HG03108 (cell line): ENCODE measurements at regions not wholly inside any gene's neighbourhood (a gene's known extent, or its start where the extent isn't known, plus 50 kb on each side); places are given as distances from the start of the nearest gene placed in this dataset.

Experiments used
- ATAC-seq: cut with Tn5 transposase; IDR thresholded peaks from one replicate; pipeline ENCODE4 v1.9.1; 2021; ENCODE audit warnings: moderate library complexity; ENCODE audit not compliant: unreplicated experiment

DNA sequence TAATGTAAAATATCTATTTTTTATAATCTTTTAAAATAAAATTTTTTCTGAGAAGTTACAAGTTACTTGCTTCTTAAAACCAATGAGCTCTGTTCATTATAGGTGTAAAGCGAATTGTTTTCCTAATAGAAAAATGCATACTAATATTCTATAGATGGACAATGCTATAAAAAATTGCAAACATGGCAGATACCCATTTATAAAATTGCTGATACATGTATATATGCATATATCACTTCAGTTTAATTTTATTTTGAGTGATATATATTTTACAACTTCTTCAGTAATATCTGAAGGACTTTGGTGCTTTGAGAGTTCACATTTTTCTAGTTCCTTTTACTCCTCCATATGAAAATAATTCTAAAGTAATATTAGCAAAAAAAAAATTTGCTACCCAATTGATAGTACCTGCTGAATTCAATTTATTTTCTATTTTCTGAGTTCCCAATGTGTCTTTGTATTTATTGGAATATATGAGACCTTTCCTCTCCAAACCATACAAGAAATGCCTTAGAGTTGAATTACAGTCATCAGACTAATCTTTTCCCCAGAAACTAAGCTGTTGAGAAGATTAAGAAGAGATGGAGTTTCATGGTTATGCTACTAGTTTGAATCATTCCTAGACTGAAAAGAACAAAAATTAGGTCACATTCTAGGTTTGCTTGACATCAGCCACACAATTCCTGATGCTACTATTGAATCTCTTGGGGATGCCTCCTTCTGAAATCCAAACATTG lies 1937.5 kb upstream of the SEL1L start:
- ATAC-seq: no peak

DNA sequence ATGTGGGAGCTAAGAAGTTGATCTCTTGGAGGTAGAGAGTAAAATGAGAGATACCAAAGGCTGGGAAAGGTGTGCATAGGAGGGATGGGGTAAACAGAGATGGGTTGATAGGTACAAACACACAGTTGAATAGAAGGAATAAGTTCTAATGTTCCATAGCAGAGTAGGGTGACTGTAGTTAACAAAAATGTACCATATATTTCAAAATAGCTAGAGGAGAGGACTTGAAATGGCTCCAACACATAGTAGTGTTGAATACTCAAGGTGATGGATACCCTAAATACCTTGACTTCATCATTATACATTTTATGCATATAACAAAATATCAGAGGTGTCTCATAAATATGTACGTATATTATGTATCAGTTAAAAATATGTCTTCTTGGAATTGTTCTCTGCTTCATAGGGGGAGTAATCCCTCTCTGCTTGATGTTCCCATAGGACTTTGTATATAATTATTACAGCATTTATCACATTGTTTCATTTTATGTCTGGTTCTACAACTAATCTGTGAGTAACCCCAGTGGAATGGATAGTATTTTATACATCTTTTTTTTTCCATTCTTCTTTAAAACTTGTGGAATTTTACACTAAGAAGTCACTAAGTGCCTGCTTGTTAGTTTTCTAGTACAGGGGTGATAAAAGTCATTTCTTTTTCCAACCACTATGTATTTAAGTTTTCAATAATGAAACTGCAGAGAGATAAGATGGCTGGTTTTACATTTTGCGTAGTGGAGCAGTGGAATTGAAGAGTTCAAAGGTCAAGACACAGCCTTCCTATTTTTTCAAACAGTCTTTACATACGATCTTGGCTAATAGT lies 1940.0 kb upstream of the SEL1L start:
- no peak for ATAC-seq

DNA sequence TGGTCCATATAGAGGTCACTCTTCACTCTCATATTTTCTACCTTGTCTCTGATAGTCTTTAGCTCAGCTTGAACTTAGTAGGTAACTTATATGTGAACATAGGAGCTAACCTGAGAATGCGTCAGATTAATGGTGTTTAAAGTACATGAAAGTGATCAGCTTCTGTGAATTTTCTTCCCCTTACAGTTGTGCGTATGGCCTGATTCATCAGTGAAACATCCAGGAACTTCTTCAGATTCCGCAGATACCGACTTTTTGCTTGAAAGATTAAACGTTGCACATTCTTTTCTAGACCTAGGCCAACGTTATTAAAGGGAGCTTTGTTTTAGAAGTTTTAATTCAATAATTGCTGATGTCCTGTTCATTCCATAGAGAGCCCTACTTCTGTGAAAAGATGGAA lies 1945.1 kb upstream of the SEL1L start:
- ATAC-seq: no peak

DNA sequence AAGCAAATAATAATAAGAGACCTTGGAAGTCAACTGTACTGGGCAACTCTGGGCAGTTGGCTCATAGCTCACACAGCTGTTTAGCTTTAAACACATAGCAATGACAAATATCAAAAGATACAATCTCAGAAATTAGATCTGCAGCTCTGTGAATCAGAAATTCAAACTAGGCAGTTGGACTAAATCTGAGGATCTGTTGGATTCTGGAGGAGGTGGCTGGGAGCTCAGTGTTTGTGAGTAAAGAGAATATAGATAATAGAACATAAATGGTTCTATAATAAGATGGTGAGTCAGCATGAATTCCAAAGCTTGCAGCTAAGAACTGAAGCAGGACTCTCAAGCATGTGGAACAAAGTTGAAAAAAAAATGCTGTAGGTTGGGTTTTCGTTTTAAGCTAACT lies 1949.4 kb upstream of the SEL1L start:
- ATAC-seq: no peak

DNA sequence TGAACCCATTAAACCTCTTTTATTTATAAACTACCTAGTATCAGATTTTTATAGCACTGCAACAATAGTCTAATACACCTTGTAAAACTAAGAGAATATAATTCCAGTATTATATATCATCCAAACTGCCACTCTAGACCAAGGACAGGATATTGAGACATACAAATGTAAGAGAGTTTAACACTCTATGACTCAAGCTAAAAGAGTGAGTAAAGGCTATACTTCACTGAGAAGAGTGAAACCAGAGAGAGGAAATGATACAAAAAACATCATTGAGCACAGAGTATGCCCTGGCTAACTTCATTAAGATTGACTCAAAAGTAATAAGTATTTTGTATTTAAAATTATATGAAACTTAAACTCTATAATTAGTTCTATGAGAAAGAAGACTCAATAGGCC lies 1951.9 kb upstream of the SEL1L start:
- ATAC-seq: no peak

DNA sequence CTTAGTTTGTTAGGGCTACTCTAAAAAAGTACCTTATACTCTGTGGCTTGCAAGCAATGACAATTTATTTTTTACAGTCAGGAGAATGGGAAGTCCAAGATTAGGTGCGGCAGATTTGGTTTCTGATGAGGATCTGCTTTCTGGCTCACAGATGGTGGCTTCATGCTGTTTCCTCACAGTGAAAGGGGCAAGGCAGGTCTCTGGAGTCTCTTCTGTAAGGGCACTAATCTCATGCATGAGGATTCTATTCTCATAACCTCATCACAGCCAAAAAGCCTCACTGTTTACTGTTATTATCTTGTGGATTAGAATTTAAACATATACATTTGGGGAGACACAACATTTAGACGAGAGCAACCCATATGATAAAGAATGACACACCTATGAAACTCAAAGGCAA lies 1957.4 kb upstream of the SEL1L start:
- ATAC-seq: no peak

DNA sequence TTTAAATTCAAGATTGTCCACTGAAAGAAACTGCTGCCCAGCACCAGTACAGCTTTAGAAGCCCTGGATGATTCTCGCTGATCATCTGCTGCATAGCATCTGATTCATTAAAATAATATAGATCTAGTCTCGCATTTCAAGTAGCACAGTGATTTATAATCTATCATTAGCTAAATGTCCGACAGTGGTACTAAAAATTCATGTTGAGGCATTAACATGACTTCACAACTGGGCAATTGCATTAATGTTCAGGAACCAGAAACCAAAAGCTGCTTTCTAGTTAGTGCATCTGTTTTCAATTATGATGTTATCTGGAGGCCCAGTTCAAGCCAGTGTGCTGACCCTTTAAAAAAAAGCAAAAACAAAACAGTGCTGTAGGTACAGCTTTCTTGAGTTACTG lies 1987.2 kb upstream of the SEL1L start:
- no peak for ATAC-seq

DNA sequence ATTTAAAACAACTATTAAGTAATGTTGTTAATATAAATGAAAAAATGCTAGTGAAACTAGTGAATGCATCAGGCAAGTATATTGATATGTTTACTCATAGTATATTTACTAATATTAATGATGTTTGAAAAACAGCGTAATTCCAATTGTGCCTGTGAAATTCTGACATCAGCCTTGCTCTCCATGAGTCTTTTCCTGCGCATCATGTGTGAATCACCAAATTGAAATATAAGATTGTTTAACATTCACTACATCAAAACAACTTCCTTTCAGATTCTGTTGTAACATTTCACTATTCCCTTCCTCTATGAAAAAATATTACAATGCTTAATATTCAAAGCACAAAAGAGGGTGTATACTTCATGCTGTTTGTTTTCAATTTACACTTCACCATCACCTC lies 1995.9 kb upstream of the SEL1L start:
- ATAC-seq: no peak

DNA sequence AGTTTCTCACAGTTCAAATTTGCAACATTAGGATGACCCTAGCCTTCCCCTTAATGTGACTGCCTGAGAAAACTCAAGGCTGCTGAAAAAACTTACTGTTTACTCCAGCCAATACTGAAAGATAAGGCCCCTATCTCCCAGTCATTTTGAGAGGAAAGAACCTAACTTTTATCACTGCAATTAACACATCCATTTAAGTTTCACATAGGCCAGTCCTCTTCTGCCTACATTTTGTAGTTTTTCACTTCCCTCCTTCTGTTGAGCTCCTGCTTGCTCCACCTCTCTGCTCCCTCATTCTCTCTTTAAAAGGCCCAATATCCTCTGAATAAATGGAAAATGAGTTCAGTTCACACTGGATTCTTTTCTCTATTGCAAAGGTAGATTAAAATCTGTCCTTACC lies 1996.2 kb upstream of the FLRT2 start:
- no peak for ATAC-seq

DNA sequence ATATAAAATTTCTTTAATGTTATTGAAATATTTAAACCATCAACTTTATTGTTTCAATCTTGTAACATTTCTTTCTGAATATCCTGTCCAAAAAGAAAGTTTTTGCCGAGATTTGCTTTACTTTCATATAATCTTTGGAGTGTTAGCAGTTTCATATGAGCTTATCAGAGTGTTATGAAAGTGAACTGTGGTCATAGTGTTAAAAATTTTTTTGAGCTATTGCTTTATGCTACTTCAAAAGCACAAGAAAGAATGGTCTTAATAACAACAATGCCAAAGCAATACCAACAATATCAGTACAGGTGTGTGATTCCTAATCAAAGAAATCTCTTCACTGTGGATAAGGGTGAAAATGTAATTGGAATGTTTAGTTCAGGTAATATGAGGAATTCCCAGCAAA lies 1994.9 kb upstream of the FLRT2 start:
- no peak for ATAC-seq

DNA sequence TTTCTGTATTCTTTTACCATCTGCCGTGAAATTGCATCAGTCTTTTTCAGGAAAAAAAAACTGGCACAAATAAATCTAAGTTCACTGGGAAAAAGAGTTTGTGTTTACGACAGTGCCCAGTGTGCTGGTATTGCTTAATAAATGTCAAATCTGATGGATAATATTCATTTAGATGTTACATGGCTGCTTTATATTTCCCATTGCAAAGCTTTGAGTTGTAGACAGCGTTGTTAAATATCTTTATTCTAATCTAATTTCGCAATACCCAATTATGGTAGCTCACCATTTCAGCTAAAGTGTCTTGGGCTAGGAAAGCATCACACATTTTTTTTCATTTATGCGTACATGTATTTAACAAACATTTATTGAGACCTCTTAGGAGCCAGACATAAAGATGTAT lies 1994.5 kb upstream of the FLRT2 start:
- no peak for ATAC-seq

DNA sequence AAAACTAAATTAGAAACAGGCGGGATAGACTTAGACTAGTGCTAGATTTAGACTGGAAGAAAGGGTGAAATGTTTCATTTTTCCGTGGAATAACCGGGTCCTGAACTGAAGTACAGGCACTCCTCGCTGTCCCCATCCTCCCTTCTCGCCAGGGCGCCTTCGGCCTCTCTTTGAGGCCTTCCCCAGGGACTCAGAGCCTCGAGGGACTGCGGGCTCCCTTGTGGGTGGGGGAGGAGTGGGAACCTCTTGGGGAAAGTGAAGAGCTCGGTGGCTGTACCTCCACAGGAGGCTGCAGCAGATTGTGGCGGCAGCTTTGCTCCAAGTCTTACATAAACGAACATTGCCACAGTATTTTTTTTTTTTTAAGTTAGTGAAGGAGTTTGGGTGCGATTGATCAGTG lies 1988.8 kb upstream of the FLRT2 start:
- ATAC-seq: no peak

DNA sequence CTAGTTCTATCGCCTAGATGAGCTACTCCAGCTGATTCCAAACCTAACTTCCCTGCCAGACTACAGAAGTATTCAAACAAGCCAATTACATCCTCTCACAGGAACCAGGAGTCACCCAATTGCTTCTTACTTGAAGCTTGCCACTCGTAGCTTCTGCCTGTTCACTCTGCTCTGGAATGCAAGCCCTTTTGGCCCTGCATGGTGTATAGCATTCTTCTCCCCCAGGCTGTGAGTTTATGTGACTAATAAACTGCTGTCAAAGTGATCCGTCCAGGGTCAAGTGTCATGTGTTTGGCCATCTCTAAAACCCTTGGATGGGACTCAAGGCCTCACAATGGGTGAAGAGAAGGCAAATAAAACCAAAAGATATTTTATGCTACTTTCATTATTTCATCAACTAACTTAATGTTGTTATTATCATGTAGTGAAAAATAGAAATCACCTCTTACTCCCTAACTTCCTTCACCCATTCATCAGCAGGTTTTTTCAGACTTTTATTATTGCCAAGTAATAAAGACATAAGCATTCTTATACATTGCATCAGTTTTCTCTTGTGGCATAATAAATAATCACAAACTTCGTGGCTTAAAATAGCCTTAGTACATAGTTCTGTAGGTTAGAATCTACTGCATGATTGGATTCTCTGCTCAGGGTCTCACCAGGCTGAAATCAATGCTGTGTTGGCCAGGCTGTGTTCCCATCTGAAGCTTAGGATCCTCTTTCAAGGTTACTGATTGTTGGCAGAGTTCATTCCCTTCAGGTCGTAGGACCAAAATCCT lies 1981.7 kb upstream of the FLRT2 start:
- no peak for ATAC-seq

DNA sequence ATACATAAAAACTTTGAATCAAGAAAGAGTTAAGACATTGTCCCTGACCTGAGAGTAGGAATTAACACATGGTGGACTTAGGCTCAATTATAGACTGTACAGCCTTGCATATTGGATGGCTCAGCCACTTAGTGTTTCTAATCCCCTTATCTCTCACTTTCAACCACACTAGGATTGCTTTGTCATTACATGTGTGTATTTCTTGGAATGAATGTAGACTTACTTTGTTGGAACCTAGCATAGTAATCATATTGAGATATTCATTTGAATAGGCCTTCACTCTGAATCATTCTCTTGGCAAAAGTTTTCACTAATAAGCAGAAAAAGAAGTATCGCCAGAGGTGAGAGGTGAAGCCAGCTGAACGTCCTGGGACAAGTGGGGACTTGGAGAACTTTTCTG lies 1973.9 kb upstream of the FLRT2 start:
- no peak for ATAC-seq

DNA sequence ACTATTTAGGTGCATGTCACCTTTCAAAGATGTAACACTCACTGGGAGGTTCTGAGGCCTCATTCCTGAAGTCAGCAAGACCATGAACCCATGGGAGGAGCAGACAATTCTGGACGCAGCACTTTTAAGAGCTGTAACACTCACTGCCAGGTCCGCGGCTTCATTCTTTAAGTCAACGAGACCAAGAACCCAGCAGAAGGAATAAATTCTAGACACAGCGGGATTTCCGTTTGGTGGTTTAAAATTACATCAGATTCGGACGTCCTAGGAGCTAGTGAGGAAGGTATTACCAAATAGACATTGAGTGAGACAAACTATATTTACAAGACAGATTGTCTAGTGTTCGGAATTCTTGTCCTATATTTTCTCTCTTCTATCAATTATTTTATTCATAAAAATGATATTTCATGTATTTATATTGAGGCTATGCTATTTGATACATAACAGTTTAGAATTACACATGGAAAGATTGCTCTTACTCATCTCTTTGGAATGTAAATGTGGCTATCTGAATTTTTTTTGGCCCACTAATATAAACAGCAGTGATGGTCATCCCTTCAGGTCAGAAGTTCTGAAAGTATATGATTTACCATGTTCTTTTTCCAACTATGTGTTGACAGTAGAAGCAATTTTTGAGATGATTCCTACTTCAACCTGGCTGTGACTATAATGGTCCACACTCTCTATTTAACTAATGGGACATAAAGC lies 1973.0 kb upstream of the FLRT2 start:
- no peak for ATAC-seq

DNA sequence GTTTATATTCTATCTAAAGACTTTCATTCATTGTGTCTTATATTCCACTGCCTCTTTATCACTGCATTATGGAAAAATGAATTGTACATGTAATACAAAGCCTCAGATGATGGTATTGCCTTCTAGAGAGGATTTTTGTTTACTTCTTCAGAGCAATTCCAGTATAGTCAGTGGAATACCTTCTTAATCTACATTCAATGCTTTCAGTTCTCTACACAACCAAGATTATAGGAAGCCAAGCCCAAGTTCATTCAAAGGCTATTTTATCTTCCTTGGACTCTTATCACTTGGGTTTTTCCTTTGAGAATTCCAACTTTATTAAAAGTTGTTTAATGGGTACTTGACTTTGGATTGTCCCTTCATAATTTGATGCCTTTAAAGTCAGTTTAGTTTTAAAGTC lies 1971.0 kb upstream of the FLRT2 start:
- no peak for ATAC-seq

DNA sequence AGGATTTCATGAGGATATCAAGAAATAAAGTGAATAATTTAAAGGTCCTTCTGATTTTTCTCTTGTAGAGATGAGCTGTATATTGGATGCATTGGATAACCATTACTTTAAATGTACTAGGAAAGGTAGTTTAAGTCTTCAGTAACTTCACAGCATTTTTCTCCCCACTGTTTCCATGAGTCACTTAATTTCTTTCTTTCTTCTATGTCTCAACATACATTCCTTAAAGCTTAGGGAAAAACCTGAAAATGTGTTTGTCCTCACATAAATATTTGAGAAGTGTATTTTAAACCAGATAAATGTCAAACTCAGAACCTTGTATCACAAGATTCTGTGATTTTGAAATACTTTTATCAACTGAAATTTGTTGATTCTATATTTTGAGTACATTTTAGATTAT lies 1970.2 kb upstream of the FLRT2 start:
- no peak for ATAC-seq

DNA sequence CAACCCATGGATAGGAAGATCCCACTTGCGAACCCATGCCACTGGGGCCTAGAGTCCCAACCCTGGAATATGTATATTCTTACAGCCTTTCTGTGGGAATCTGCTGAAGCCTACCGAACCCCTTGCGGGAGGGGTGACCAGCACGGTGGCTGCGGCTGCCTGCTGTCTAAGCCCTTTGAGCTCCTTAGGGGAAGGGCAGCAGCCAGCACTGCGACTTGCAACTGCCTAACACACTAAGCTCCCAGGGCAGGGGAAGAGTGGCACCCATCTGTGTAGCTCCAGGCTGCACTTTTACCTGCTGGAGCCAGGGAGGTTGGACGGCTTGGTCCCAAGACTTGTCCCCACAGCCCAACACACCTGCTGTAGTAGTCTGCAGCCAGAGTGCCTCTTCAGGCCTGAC lies 1968.7 kb upstream of the FLRT2 start:
- ATAC-seq: no peak

DNA sequence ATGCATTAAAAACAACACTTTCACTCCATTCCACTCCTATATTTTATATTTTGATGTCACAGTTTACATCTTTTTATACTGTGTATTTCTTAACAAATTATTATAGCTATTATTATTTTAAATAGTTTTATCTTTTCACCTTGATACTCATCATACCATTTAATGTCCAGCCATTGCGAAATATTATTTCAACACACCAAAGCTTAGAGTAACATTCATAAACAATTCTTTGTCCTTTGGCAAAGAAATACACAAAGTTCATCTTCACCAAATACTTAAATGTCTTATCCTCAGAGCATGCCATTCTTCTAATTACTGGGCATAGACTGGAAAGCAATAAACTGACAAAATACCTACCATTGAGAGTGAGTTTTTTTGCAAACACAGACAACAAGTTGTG lies 1963.4 kb upstream of the FLRT2 start:
- no peak for ATAC-seq

DNA sequence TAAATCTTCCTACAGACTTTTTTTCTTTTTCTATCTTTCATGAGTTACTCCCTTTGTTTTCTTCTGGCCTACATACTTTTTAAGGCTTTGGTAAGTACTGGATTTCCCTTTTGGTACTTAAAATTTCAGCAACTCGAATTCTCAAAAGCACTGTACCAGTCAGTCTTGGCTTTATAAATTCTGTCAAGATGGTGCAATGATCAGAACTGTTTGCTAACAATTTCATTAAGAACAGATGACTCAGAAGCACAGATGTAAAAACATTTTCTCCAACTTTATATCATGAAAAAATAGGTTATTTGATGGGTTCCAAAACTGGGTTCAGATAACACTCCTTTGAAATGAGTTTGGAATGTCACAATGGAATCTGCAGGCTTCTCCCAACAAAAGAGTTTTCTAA lies 1961.8 kb upstream of the FLRT2 start:
- ATAC-seq: no peak

DNA sequence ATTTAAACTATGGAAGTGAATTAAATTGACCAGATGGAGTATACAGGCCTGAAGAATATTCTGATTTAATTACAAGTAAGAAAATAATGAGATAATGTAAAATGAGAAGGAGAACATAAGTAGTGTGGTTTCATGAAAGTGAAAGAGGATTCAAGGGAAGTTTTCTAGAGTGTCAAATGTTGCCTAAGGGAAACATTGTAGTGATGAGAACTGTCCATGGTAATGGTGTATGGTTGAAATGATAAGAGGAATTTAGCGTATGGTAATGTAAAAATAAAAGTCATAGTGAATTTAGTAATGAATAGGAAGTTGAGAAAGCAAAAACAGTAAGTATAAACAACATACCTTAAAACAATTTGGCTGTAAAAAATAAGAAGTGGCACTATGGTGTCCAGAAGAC lies 1954.6 kb upstream of the FLRT2 start:
- no peak for ATAC-seq
